Cardiac muscle cell (in vitro differentiated cells and primary cell): ENCODE measurements at regions not wholly inside any gene's neighbourhood (a gene's known extent, or its start where the extent isn't known, plus 50 kb on each side); places are given as distances from the start of the nearest gene placed in this dataset.
"Not testable (repeated sequence)": the region's sequence is repeated elsewhere in the genome, so short reads cannot be mapped to it uniquely, and the experiment has no call there.

Experiments
- DNase-seq, 2 donors: peaks; one replicate each; pipeline versions ENCODE4 v3.0.0 to v3.0.0-alpha.2; 2010 to 2017; ENCODE audit warnings: low read depth in 1 of 2, low spot score in 1 of 2
- H3K27ac ChIP-seq: fragments of 200-600 bp; sonication (generic); 2 replicates; pipeline ENCODE4 v1.5.1; 2016
- H3K27me3 ChIP-seq: fragments of 200-600 bp; sonication (generic); 2 replicates; pipeline ENCODE4 v1.6.0; 2016; ENCODE audit warnings: control low read depth
- H3K36me3 ChIP-seq: fragments of 200-600 bp; sonication (generic); 2 replicates; pipeline ENCODE4 v1.5.1; 2016; ENCODE audit warnings: control low read depth
- H3K4me1 ChIP-seq: fragments of 200-600 bp; sonication (generic); 2 replicates; pipeline ENCODE4 v1.8.1; 2017; ENCODE audit warnings: low read depth, mild to moderate bottlenecking, mixed run types
- H3K4me3 ChIP-seq: fragments of 200-600 bp; sonication (generic); 2 replicates; pipeline ENCODE4 v1.5.1; 2016; ENCODE audit warnings: mild to moderate bottlenecking
- H3K9me3 ChIP-seq: fragments of 200-600 bp; sonication (generic); 2 replicates; pipeline ENCODE4 v1.5.1; 2017; ENCODE audit warnings: low read depth, mild to moderate bottlenecking, control low read depth
- TF ChIP-seq, protein P1 (sequence below): IDR thresholded peaks from 2 replicates; pipeline ENCODE4 v1.5.1; 2012; ENCODE audit warnings: low read depth, mild to moderate bottlenecking, low read length

DNA sequence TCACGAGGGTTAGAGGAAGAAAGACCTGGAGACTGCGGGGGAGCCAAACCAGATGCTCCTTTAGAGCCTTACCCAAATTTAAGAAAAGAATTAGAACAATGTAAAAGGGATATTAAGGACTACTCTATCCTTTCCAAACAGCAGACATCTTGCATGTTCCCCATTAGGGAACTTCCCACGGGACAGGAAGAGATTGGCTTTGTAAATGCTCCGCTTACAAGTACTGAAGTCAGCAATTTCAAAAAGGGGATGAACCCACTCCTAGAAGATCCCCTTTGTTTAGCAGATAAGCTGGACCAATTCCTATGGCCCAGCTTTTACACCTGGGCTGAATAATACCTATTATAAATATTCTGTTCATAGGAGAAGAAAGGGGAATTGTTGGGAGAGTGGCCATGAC, 74.2 kb downstream of the APOBEC1 start:
- no peak overlapping the region for H3K4me3 ChIP-seq
- H3K27me3 ChIP-seq: no peaks in the 10 kb centered on the region
- TF ChIP-seq, protein P1, sequence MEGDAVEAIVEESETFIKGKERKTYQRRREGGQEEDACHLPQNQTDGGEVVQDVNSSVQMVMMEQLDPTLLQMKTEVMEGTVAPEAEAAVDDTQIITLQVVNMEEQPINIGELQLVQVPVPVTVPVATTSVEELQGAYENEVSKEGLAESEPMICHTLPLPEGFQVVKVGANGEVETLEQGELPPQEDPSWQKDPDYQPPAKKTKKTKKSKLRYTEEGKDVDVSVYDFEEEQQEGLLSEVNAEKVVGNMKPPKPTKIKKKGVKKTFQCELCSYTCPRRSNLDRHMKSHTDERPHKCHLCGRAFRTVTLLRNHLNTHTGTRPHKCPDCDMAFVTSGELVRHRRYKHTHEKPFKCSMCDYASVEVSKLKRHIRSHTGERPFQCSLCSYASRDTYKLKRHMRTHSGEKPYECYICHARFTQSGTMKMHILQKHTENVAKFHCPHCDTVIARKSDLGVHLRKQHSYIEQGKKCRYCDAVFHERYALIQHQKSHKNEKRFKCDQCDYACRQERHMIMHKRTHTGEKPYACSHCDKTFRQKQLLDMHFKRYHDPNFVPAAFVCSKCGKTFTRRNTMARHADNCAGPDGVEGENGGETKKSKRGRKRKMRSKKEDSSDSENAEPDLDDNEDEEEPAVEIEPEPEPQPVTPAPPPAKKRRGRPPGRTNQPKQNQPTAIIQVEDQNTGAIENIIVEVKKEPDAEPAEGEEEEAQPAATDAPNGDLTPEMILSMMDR: no peak
- H3K27ac ChIP-seq: no peak overlapping the region
- no peaks in the 10 kb centered on the region for H3K9me3 ChIP-seq
- no peaks in the 10 kb centered on the region for H3K4me1 ChIP-seq
- no peak for DNase-seq
- no peaks in the 10 kb centered on the region for H3K36me3 ChIP-seq

DNA sequence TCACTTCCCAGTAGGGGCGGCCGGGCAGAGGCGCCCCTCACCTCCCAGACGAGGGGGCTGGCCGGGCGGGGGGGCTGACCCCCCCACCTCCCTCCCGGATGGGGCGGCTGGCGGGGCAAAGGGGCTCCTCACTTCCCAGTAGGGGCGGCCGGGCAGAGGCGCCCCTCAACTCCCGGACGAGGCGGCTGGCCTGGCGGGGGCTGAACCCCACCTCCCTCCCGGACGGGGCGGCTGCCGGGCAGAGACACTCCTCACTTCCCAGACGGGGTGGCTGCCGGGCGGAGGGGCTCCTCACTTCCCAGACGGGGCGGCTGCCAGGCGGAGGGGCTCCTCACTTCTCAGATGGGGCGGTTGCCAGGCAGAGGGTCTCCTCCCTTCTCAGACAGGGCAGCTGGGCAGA, 75.6 kb downstream of the APOBEC1 start:
- H3K27me3 ChIP-seq, H3K36me3 ChIP-seq, DNase-seq, H3K27ac ChIP-seq, H3K4me1 ChIP-seq, H3K9me3 ChIP-seq, H3K4me3 ChIP-seq: not testable (repeated sequence)

DNA sequence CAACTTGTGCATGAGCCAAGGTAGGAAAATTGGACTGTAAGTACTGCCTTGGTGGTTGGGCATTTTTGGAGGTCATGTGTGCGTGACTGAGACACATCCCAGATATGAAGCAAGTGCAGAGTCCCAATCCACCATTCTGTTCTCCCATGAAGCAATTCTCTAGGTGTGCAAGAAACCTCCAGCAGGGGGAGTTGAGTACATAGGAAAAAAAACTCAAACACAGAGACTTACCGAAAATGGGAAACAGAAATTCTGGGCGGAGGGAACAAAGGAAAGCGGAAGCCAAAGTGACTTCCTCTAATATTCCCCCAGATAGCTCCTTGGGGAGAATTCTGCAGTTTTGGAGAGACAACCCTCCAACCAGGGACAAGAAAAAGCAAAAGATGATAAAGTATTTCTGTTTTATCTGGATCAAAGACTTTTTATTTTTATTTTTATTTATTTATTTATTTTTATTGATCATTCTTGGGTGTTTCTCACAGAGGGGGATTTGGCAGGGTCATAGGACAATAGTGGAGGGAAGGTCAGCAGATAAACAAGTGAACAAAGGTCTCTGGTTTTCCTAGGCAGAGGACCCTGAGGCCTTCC, 76.9 kb downstream of the APOBEC1 start:
- not testable (repeated sequence) for H3K27ac ChIP-seq, H3K27me3 ChIP-seq, H3K9me3 ChIP-seq, H3K4me3 ChIP-seq, H3K36me3 ChIP-seq, H3K4me1 ChIP-seq
- TF ChIP-seq, protein P1: peak; percentile 40
- DNase-seq: peak; percentile 31 to 48

DNA sequence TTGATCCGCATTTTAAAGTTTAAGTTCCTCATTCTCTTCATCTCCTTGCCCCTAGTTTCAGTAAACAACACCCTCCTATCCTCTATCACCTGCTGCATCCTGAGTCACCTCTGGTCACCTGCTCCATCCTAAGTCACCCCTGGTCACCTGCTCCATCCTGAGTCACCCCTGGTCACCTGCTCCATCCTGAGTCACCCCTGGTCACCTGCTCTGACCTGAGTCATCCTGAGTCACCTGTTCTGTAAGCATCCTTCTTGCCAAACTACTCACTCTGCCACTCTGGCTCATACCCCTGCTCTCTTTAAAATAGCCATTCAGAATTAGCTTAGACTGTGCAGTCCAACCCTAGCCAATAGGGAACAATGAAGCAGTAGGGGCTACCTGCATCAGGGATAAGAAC, 80.6 kb upstream of the CD163 start:
- H3K4me1 ChIP-seq, H3K27ac ChIP-seq, DNase-seq, H3K27me3 ChIP-seq, H3K36me3 ChIP-seq, H3K4me3 ChIP-seq, H3K9me3 ChIP-seq: not testable (repeated sequence)

DNA sequence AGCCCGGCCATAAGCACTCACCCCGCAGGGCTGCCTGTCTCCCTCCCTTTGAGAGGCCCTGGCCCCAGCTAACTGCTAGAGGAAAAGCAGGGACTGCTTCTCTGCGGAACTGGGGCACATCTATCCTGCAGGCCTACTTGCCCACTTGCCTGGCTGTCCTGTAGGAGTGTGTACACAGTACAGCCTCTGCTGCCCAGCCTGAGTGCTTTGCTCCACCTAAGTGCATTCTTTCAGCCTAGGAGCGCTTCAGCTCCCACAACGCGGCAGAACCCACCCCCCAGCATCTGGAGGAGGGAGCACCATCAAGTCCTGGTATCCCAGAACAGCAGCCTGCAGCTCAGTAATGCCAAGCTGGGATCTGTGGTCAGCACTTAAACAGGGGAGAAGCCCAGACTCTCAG, 79.9 kb upstream of the CD163 start:
- Histone ChIP-seq H3K4me3 (no peak overlapping the region), H3K36me3 (no peaks in the 10 kb centered on the region), H3K27me3 (no peaks in the 10 kb centered on the region), H3K27ac (no peak overlapping the region), H3K4me1 (no peaks in the 10 kb centered on the region), H3K9me3 (no peaks in the 10 kb centered on the region)
- TF ChIP-seq, protein P1: no peak
- no peak for DNase-seq

GRCh38 chr12:7582796-7583195, 79.2 kb upstream of the CD163 start:
- Histone ChIP-seq H3K27ac (no peak overlapping the region), H3K27me3 (no peaks in the 10 kb centered on the region), H3K9me3 (no peaks in the 10 kb centered on the region), H3K36me3 (no peaks in the 10 kb centered on the region), H3K4me3 (no peak overlapping the region), H3K4me1 (no peaks in the 10 kb centered on the region)
- TF ChIP-seq, protein P1: no peak
- no peak for DNase-seq

DNA sequence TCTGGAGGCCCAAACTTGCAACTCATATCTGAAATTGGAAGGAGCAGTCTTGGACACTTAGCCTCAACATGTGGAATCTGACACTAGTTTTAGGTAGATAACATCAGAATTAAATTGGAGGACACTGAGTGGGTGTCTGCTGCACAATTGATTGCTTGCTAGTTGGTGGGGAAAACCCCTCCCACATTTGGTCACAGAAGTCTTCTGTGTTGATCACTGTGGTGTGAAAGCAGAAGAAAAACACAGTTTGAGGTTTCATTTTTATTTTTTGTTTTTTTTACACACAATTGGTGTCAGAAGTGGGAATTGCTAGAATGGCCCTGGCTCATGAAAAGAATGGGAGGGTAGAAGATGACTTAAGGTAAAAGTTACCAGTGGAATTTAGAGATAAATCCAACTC, 78.0 kb upstream of the CD163 start:
- H3K4me1 ChIP-seq: no peaks in the 10 kb centered on the region
- no peak overlapping the region for H3K27ac ChIP-seq
- no peaks in the 10 kb centered on the region for H3K9me3 ChIP-seq
- no peak overlapping the region for H3K4me3 ChIP-seq
- no peaks in the 10 kb centered on the region for H3K36me3 ChIP-seq
- no peaks in the 10 kb centered on the region for H3K27me3 ChIP-seq
- DNase-seq: no peak
- TF ChIP-seq, protein P1: no peak
